ENCODE measurements at regions not wholly inside any gene's neighbourhood (a gene's known extent, or its start where the extent isn't known, plus 50 kb on each side); places are given as distances from the start of the nearest gene placed in this dataset.

DNA sequence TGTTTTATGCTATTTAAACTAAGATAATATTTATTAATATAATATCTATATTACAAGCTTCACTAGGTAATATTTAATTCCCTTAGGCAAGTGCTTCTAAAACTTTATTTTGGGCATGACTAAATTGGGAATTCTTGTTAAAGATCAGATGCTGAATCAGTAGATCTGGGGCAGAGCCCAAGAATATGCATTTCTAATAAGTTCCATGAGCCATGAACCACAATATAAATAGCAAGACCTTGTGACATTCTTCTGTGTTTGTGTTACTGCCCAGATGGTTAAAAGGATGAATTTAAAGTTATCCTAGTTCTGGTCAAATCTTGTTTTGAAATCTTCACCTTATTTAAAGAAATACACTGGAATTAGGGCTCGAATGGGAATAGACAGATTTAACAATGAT lies 258.4 kb upstream of the CACNA2D1 start:
- TF ChIP-seq CTCF (IDR thresholded peaks at IDR 0.05) (no peak), EZH2 (IDR thresholded peaks at IDR 0.05; ENCODE audit: borderline replicate concordance, insufficient read depth, low read depth, low read length, poor library complexity, severe bottlenecking) (no peak)

Data from B cell (primary cell).